ENCODE measurements at regions not wholly inside any gene's neighbourhood (a gene's known extent, or its start where the extent isn't known, plus 50 kb on each side); places are given as distances from the start of the nearest gene placed in this dataset.
A peak's percentile ranks its signal among the peaks of the same experiment; 100 is the strongest.

DNA sequence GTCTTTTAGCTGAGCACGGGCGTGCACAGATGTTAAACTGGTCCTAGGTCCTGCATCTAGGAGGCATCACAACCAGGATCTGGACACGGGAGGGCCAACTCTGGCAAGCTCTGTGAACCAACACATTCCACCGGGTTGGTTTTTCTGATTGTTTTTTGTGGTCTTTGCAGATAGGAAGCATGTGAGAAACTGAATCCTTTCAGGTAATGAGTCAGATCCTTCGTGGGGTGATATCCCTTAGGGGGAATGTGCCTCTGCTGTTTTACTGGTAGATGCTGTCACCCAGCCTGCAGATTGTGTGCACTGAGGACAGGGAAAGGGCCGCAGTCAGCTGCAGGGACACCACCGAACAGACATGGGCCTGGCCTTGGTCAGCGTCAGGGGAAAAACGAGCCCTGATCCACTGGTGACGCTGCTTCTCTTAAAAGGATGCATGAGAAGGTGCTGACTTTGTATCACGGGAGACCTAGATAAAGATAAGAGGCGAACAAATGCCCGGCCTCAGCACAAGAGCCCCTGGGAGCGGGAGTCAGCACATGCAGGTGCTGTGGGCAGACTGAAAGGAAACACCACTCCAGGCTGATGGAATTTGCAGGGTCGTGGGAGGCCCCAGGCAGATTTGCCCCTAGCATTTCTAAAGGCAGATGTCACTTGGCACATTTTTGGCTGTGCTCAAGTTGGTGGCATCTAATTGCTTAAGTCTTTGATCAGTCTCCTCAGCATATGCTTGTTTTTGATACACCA is 51.1 kb downstream of the DOP1B start:
- CTCF ChIA-PET, result no interaction called here
- H3K4me1 Mint-ChIP-seq (ENCODE audit: low read depth, unreplicated experiment), result peaks cover 39% of the 10 kb centered on the region
- no peak overlapping the region for H3K4me3 ChIP-seq (ENCODE audit: low read depth, low read length)
- DNase-seq, result no peak
- BruUV-seq (replicated peaks), result no TSS peak
- peak overlapping the region; percentile 50 for H3K27ac Mint-ChIP-seq (ENCODE audit: unreplicated experiment)
- H3K9me3 ChIP-seq, result no peaks in the 10 kb centered on the region
- no peaks in the 10 kb centered on the region for H3K27me3 ChIP-seq (replicated peaks; ENCODE audit: control insufficient read depth, insufficient read depth, low read length)
- no peak for TF ChIP-seq CTCF (IDR thresholded peaks at IDR 0.05; ENCODE audit: insufficient read depth in 1 of 2, low read depth in 1 of 2, low read length in 1 of 2, severe bottlenecking in 1 of 2, unreplicated experiment in 1 of 2)
- no peak overlapping the region for H3K4me3 Mint-ChIP-seq (ENCODE audit: unreplicated experiment)
- POLR2A ChIA-PET, result no interaction called here
- H3K27me3 Mint-ChIP-seq (ENCODE audit: insufficient read depth, unreplicated experiment), result no peaks in the 10 kb centered on the region
- intact Hi-C loops (cut with micrococcal nuclease; ENCODE audit: unreplicated experiment), result no loop called here
- H3K36me3 ChIP-seq (ENCODE audit: control insufficient read depth, insufficient read depth, low read length), result no peaks in the 10 kb centered on the region
- H3K4me1 ChIP-seq, result peaks cover 33% of the 10 kb centered on the region
- H3K36me3 Mint-ChIP-seq (ENCODE audit: insufficient read depth, unreplicated experiment), result peaks cover 12% of the 10 kb centered on the region
- H3K9me3 Mint-ChIP-seq (ENCODE audit: unreplicated experiment), result no peaks in the 10 kb centered on the region

DNA sequence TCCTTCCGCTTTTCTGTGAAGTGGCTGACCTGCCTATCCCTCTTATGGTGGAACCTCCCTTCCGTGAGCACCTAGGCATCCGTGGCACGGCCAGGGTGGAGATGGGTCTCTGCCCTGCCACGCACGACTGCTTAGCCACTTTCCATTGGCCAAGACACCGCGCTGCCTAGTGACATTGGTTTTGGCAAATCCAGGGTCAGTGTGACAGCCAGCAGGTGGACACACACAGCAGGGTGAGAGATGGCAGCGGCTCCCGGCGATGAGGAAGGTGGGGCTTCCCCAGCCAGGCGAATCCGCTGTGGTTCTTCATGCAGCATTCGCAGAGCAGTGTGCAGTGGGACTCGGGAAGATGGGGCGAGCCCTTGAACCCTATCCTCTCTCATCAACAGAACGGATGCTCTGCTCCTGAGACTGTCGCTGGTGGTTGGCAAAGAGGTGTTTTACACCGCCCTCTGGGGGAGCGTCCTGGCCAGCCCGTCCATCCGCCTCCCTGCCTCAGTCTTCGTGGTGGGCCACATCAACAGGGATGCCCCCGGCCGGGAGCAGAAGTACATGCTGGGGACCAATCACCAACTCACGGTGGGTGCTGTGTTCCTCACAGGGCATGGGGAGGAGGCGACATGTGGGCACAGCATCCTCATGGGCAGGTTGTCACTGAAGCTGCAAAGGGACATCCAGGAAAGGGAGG is 51.8 kb downstream of the DOP1B start:
- H3K4me3 Mint-ChIP-seq (ENCODE audit: unreplicated experiment), result no peak overlapping the region
- no peak for TF ChIP-seq CTCF (IDR thresholded peaks at IDR 0.05; ENCODE audit: insufficient read depth in 1 of 2, low read depth in 1 of 2, low read length in 1 of 2, severe bottlenecking in 1 of 2, unreplicated experiment in 1 of 2)
- no TSS peak for BruUV-seq (replicated peaks)
- Histone ChIP-seq H3K27me3 (replicated peaks; ENCODE audit: control insufficient read depth, insufficient read depth, low read length) (no peaks in the 10 kb centered on the region), H3K36me3 (ENCODE audit: control insufficient read depth, insufficient read depth, low read length) (no peaks in the 10 kb centered on the region), H3K4me3 (ENCODE audit: low read depth, low read length) (no peak overlapping the region), H3K4me1 (peaks cover 25% of the 10 kb centered on the region), H3K9me3 (no peaks in the 10 kb centered on the region)
- CTCF ChIA-PET, result interaction anchor here (1.8 kb wide), 1 partner anchor 42 kb away, joined by 7 read pairs; no protein-coding TSS in a partner anchor
- no peaks in the 10 kb centered on the region for H3K9me3 Mint-ChIP-seq (ENCODE audit: unreplicated experiment)
- POLR2A ChIA-PET, result interaction anchor here (0.6 kb wide), 1 partner anchor 55 kb away, joined by 4 read pairs; no protein-coding TSS in a partner anchor
- H3K36me3 Mint-ChIP-seq (ENCODE audit: insufficient read depth, unreplicated experiment), result peaks cover 12% of the 10 kb centered on the region
- H3K27ac Mint-ChIP-seq (ENCODE audit: unreplicated experiment), result no peak overlapping the region
- peaks cover 31% of the 10 kb centered on the region for H3K4me1 Mint-ChIP-seq (ENCODE audit: low read depth, unreplicated experiment)
- no peaks in the 10 kb centered on the region for H3K27me3 Mint-ChIP-seq (ENCODE audit: insufficient read depth, unreplicated experiment)
- no peak for DNase-seq
- intact Hi-C loops (cut with micrococcal nuclease; ENCODE audit: unreplicated experiment), result loop anchor here (1.0 kb wide), 3 partner anchors 55 to 123 kb away; no protein-coding TSS in a partner anchor

GRCh38 chr21:36209626-36210171 is 53.1 kb downstream of the DOP1B start:
- H3K4me3 ChIP-seq (ENCODE audit: low read depth, low read length), result no peak overlapping the region
- H3K9me3 ChIP-seq, result no peaks in the 10 kb centered on the region
- peaks cover 16% of the 10 kb centered on the region for H3K4me1 ChIP-seq
- Mint-ChIP-seq H3K4me3 (ENCODE audit: unreplicated experiment) (peak overlapping the region; percentile 32), H3K36me3 (ENCODE audit: insufficient read depth, unreplicated experiment) (peaks cover 12% of the 10 kb centered on the region), H3K4me1 (ENCODE audit: low read depth, unreplicated experiment) (peaks cover 25% of the 10 kb centered on the region), H3K9me3 (ENCODE audit: unreplicated experiment) (no peaks in the 10 kb centered on the region), H3K27me3 (ENCODE audit: insufficient read depth, unreplicated experiment) (no peaks in the 10 kb centered on the region), H3K27ac (ENCODE audit: unreplicated experiment) (peak overlapping the region; percentile 81)
- H3K27me3 ChIP-seq (replicated peaks; ENCODE audit: control insufficient read depth, insufficient read depth, low read length), result no peaks in the 10 kb centered on the region
- ChIA-PET POLR2A (interaction anchor here (1.0 to 2.2 kb wide), 2 partner anchors 54 to 110 kb away, joined by 4 to 14 read pairs; partner anchors contain the start of gene MORC3), CTCF (interaction anchor here (0.6 to 2.3 kb wide), 13 partner anchors 16 to 111 kb away, joined by 3 to 13 read pairs (median 5); partner anchors contain the start of gene MORC3)
- peak; percentile 74 to 79 for TF ChIP-seq CTCF (IDR thresholded peaks at IDR 0.05; ENCODE audit: insufficient read depth in 1 of 2, low read depth in 1 of 2, low read length in 1 of 2, severe bottlenecking in 1 of 2, unreplicated experiment in 1 of 2)
- DNase-seq, result peak; percentile 74 to 76
- no TSS peak for BruUV-seq (replicated peaks)
- intact Hi-C loops (cut with micrococcal nuclease; ENCODE audit: unreplicated experiment), result loop anchor here (1.0 kb wide), 3 partner anchors 56 to 122 kb away; no protein-coding TSS in a partner anchor
- no peaks in the 10 kb centered on the region for H3K36me3 ChIP-seq (ENCODE audit: control insufficient read depth, insufficient read depth, low read length)

Measured in Caco-2 (cell line).